GM23248 (cell line): ENCODE measurements at regions not wholly inside any gene's neighbourhood (a gene's known extent, or its start where the extent isn't known, plus 50 kb on each side); places are given as distances from the start of the nearest gene placed in this dataset.

Source experiments
- EZH2 ChIP-seq: fragments of 200-600 bp; sonication (generic); IDR thresholded peaks from 2 replicates; pipeline ENCODE4 v1.6.1; 2018; ENCODE audit warnings: antibody characterized with exemption, mild to moderate bottlenecking; ENCODE audit not compliant: insufficient read depth, poor library complexity, severe bottlenecking
- EZH2phosphoT487 ChIP-seq: fragments of 200-600 bp; sonication (generic); IDR thresholded peaks from 2 replicates; pipeline ENCODE4 v1.6.1; 2018; ENCODE audit warnings: antibody characterized with exemption, moderate library complexity, mild to moderate bottlenecking, low read depth; ENCODE audit not compliant: insufficient read depth

DNA sequence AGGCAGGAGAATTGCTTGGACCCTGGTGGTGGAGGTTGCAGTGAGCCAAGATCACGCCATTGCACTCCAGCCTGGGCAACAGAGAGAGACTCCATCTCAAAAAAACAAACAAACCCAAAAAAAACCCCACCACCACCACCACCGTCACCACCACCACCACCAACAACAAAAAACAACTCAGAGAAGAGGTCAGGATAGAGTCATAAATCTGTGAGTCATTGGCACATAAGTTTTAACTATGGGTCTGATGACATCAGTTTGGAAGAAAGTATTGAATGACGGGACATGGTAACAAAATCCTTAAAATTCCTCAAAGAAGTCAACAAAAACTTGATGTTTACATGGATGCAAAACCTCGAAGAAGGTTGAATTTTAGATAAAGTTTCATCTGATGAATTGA lies 288.0 kb upstream of the SFRP2 start:
- TF ChIP-seq EZH2 (no peak), EZH2phosphoT487 (no peak)
